Esophagus (tissue), 2 donors: ENCODE measurements at regions not wholly inside any gene's neighbourhood (a gene's known extent, or its start where the extent isn't known, plus 50 kb on each side); places are given as distances from the start of the nearest gene placed in this dataset.

Experiments
- H3K27ac ChIP-seq, 2 donors: one replicate each; pipeline ENCODE4 v1.5.1; 2013; ENCODE audit warnings: low read depth in 2 of 2, mild to moderate bottlenecking in 2 of 2, inconsistent platforms in 1 of 2, low read length in 1 of 2, moderate library complexity in 1 of 2
- H3K27me3 ChIP-seq, 2 donors: one replicate each; pipeline ENCODE4 v1.6.1; 2013; ENCODE audit warnings: low read length in 2 of 2, control low read depth in 1 of 2, mild to moderate bottlenecking in 1 of 2; ENCODE audit not compliant: insufficient read depth in 2 of 2, control insufficient read depth in 1 of 2
- H3K36me3 ChIP-seq, 2 donors: one replicate each; pipeline ENCODE4 v1.6.1; 2013; ENCODE audit warnings: low read length in 1 of 2; ENCODE audit not compliant: control insufficient read depth in 2 of 2, insufficient read depth in 2 of 2
- H3K4me1 ChIP-seq, 2 donors: one replicate each; pipeline ENCODE4 v1.6.1; 2013; ENCODE audit warnings: low read length in 1 of 2; ENCODE audit not compliant: control insufficient read depth in 2 of 2, insufficient read depth in 2 of 2
- H3K4me3 ChIP-seq, 2 donors: one replicate each; pipeline ENCODE4 v1.5.1; 2013; ENCODE audit warnings: low read length in 2 of 2, mild to moderate bottlenecking in 2 of 2, low read depth in 1 of 2, moderate library complexity in 1 of 2
- H3K9me3 ChIP-seq, 2 donors: one replicate each; pipeline ENCODE4 v1.6.1; 2013; ENCODE audit warnings: mild to moderate bottlenecking in 2 of 2, low read depth in 1 of 2, low read length in 1 of 2, moderate library complexity in 1 of 2; ENCODE audit not compliant: control insufficient read depth in 2 of 2, insufficient read depth in 1 of 2
- WGBS, 2 donors: extraction: QIAGEN DNeasy Blood & Tissue Kit; methylation state at CpG; one replicate each; pipeline ENCODE4 v1.1.7; 2013; 5-methylcytosine and 5-hydroxymethylcytosine counted together
- donor health status: healthy with polysubstance abuse.
- donor health status: Bipolar disorder and iron deficiency.

DNA sequence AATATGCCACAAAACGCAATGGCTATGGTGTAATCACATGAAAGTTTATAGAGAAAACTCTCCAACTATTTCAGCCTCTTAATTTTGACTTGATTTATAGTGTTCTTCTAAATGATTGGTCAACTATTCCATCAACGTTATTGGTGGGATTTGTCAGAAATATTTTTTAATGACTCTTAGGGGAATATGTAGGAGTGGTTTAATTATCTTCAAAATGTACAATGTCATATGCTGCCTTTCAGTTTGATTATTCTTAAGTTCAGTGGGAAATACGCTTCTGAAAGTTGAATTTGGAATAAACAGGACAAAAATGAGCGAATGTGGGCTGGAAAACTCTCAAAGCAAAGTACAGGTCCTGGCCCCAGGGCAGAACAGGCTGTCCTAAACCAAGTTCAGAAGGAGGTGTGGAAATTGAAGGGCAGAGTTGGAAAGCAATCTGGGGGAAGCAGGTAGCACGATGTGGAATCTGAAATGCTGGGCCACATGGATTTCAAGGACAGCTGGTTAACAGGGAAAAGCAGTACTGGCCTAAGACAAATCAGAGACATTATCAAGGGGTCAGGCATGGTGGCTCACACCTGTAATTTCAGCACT, 60.8 kb upstream of the MYCBP2 start:
- H3K4me3 ChIP-seq, result no peak overlapping the region
- 69 to 77% methylated on average over 5 of the region's 5 CpGs for WGBS, 2 donors
- no peak overlapping the region for H3K27ac ChIP-seq
- no peaks in the 10 kb centered on the region for H3K4me1 ChIP-seq
- H3K27me3 ChIP-seq, result no peaks in the 10 kb centered on the region
- H3K36me3 ChIP-seq, result no peaks in the 10 kb centered on the region
- no peaks in the 10 kb centered on the region for H3K9me3 ChIP-seq

DNA sequence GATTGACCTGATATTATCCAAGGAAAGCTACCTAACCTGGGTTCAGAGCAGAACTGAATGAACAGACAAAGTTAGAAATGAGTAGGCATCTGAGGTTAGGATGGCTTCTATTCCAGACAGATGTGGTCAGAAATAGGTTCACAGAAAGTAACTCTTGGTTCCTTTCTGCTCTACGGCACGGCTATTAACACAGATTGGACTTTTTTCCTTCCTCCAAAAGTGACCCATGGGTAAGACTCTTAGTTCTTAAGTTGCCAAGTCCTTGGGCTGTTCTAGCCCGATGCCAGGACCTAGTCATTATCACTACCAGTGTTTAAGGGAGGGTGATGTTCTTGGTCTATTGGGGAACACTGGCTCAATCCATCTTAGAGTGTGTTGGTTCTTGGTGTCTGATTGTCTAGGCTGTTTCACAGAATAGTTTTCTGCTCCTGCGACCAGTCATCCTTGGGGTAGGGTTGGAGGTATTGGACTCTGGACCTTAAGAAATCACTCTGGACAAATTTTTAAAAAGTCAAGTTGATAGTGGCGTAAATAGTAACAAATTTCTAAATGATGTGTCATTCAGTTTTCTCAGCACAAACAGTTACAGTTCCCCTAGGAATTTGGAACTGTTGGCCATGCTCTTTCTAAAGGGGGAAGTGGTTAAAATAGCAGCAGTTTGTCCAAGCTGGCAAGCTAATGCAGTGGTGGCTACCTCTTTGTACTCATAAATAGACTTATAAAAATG, 60.1 kb upstream of the MYCBP2 start:
- Histone ChIP-seq H3K36me3 (no peaks in the 10 kb centered on the region), H3K27me3 (no peaks in the 10 kb centered on the region), H3K4me3 (no peak overlapping the region), H3K9me3 (no peaks in the 10 kb centered on the region), H3K27ac (no peak overlapping the region), H3K4me1 (no peaks in the 10 kb centered on the region)
- 64 to 69% methylated on average over 5 of the region's 5 CpGs for WGBS, 2 donors

DNA sequence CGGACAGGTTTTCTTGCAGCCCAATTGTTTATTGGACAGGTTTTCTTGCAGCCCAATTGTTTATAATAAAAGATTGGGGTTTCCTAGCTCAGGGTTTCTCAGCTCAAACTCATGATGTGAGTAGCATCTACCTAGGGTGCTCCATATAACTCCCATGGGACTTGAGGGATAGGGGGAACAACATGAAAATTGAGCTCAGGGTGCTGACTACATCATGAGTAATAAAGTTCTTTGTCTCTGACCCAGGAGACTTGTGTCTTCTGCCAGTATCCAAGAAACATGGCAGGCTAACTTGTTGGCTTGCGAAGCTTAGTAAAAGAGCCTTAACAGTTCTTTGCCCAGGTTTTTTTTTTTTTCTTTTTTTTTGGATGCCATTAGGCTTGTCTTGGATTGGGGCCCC, 59.2 kb upstream of the MYCBP2 start:
- 36 to 50% methylated on average over 2 of the region's 2 CpGs for WGBS, 2 donors
- Histone ChIP-seq H3K4me1 (no peaks in the 10 kb centered on the region), H3K27me3 (no peaks in the 10 kb centered on the region)

DNA sequence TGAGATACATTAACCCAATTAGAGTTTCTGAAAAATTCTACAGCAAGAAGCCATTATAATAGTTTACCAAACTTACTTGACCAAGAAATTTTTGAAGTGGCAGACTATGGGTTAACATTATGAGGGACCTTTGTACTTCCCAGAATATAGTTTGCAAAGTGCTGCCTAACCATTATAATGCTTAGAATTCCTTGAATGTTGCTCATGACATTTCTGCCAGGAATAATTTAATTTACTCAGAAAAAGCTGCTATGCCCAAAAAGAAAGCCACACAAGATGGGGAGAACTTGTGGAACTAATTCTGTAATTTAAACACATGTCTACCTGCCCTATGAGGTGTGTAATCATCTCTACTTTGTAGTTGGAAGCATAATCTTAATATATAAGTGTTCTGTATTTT, 58.1 kb upstream of the MYCBP2 start:
- no peak overlapping the region for H3K27ac ChIP-seq
- H3K9me3 ChIP-seq, result no peaks in the 10 kb centered on the region
- H3K4me3 ChIP-seq, result no peak overlapping the region
- no peaks in the 10 kb centered on the region for H3K36me3 ChIP-seq
- H3K4me1 ChIP-seq, result no peaks in the 10 kb centered on the region
- no peaks in the 10 kb centered on the region for H3K27me3 ChIP-seq

More for the DNA sequence above, 59.2 kb upstream of the MYCBP2 start:
- Histone ChIP-seq H3K27ac (no peak overlapping the region), H3K4me3 (no peak overlapping the region), H3K36me3 (no peaks in the 10 kb centered on the region), H3K9me3 (no peaks in the 10 kb centered on the region)

DNA sequence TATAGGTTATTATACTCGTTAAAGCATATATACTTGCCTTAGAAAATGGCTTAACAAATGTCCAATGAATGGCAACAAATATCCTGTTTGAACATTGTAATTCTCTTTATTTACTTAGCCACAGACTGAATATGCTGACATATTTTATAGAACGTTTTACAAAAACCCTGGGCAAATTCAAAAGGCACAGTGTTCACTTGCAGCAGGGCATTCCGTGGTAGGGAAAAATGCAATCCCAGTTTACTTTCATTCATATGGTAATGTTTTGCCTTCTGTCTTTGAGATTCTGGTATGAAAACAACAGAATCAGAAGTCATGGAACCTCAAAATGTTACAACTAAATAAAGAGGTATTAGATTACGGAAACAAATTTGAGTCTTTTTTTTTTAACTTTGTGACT, 56.2 kb upstream of the MYCBP2 start:
- Histone ChIP-seq H3K4me3 (no peak overlapping the region), H3K4me1 (no peaks in the 10 kb centered on the region), H3K27me3 (no peaks in the 10 kb centered on the region), H3K9me3 (no peaks in the 10 kb centered on the region), H3K27ac (no peak overlapping the region), H3K36me3 (no peaks in the 10 kb centered on the region)
- WGBS, 2 donors, result 66 to 75% methylated on average over 4 of the region's 4 CpGs

DNA sequence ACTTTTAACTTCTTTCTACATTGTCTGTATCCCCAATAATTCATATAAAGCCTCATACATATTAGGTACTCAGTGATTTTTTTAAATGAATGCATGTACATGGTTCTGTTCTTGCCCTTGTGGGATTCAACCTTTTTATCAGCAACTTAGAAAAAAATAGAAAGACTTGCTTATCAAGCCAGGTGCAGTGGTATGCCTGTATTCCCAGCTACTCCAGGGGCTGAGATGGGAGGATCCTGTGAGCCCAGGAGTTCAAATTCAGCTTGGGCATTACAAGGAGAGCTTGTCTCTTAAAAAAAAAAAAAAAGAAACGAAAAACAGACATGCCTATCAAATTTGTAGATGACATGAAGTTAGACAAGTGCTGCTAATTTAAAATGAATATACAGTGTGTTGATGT, 54.2 kb upstream of the MYCBP2 start:
- WGBS, 2 donors, result 68 to 83% methylated on average over 1 of the region's 1 CpG
- no peaks in the 10 kb centered on the region for H3K9me3 ChIP-seq
- H3K4me1 ChIP-seq, result no peaks in the 10 kb centered on the region
- no peaks in the 10 kb centered on the region for H3K27me3 ChIP-seq
- H3K36me3 ChIP-seq, result no peaks in the 10 kb centered on the region
- H3K4me3 ChIP-seq, result no peak overlapping the region
- no peak overlapping the region for H3K27ac ChIP-seq

DNA sequence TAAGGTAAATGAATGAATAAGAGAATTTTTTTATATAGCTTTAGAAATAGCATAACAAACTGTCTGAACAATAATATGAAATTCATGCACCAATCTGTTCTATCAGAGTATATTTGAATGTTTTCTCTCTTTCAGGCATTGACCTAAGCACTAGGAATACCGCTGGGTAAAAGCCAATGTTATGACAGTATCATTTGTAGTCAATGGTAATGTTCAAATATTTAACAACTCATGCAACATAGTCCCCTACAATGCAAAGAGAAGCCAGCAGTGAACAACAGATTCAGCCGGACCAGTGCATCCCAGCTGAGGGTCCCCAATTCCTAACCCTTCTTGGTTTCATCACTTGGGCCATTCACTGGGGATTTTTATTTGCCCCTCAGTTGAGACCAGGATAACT, 52.6 kb upstream of the MYCBP2 start:
- Histone ChIP-seq H3K4me3 (no peak overlapping the region), H3K4me1 (no peaks in the 10 kb centered on the region), H3K27ac (peak overlapping the region in 1 of 2 donors; percentile 7), H3K36me3 (no peaks in the 10 kb centered on the region), H3K27me3 (no peaks in the 10 kb centered on the region), H3K9me3 (no peaks in the 10 kb centered on the region)
- 58 to 70% methylated on average over 2 of the region's 2 CpGs for WGBS, 2 donors

DNA sequence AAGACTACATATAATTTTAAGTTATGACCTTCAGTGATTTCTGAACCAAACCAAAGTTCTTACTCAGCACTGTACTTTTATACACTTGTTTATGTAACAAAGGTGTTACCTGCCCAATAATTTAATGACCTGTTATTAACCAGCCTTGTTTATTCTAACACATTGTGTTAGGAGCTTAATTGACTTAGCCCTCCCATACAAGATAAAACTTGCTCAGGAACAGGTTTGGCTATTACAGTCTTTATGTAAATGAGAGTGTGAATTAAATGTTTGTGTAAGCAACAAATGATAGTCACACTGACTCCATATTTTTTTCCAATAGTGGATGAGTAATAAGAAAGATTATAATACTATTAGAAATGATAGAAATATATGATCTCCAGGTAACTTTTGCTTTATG, 51.8 kb upstream of the MYCBP2 start:
- Histone ChIP-seq H3K36me3 (no peaks in the 10 kb centered on the region), H3K4me3 (no peak overlapping the region), H3K27me3 (no peaks in the 10 kb centered on the region), H3K4me1 (no peaks in the 10 kb centered on the region), H3K27ac (no peak overlapping the region), H3K9me3 (no peaks in the 10 kb centered on the region)

DNA sequence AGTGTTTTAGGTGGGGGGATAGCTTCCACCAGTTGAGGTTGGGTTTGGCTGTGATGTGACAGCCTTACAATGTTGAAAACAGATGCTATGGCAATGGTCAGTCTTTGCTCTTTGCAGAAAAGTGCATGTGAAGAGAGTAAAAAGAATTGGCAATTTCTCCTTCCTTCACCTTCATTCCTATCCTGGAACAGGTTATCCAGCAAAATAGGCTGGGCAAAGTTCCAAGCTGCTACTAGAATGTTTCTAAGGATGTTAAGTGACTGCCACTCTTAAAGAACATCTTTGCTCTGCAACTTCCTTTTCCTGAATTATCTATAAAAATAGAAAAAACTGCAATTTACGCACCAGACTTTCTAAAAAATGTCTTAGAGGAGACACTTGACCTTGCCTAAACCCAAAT, 50.1 kb upstream of the MYCBP2 start:
- 67 to 78% methylated on average over 1 of the region's 1 CpG for WGBS, 2 donors
- no peak overlapping the region for H3K4me3 ChIP-seq
- H3K4me1 ChIP-seq, result no peaks in the 10 kb centered on the region
- no peaks in the 10 kb centered on the region for H3K27me3 ChIP-seq
- H3K9me3 ChIP-seq, result no peaks in the 10 kb centered on the region
- no peak overlapping the region for H3K27ac ChIP-seq
- no peaks in the 10 kb centered on the region for H3K36me3 ChIP-seq
